ENCODE measurements at regions not wholly inside any gene's neighbourhood (a gene's known extent, or its start where the extent isn't known, plus 50 kb on each side); places are given as distances from the start of the nearest gene placed in this dataset.

DNA sequence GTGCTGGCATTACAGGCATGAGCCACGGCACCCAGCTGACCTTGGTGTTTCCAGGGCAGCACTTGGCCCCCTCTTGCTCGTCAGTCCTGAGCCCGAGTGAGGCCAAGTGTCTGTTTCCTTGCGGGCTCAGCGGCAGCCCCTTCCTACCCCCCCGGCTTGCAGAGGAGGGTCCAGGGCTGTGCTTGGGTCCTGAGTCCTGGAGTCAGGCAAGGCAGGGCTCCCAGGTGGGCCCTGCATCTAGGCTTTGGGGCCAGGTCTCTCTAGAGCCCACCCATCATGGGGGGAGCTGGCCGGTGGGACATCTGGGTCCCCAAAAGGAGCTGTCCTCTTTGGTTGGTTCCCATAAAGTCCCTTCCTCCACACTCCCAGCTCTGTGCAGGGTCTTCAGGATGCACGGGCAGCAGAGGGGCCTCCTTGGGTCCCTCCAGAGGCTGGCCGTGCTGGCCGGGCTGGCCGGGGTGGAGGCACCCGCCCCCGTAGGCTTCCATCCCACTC, 63.7 kb upstream of the HPCAL1 start:
- no peak for DNase-seq

DNA sequence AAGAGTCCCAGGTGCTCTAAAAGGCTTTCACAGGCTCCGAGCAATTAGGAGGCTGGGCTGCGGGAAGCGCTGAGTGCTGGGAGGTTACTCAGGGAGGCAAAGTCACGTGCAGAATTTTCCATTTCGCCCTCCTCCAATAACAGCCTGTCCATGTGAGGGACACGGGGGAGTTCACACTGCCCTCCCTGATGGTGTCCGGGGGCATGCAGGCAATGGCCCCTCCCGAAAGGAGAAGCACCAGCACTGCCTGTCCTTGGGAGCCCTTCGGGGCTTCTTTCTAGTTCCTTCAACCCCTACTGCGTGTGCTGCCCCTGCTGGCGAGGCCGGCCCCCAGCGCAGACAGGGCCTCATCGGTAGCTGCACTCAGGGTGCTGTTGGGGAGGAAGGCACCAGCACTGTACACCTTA, 63.1 kb upstream of the HPCAL1 start:
- DNase-seq = no peak

DNA sequence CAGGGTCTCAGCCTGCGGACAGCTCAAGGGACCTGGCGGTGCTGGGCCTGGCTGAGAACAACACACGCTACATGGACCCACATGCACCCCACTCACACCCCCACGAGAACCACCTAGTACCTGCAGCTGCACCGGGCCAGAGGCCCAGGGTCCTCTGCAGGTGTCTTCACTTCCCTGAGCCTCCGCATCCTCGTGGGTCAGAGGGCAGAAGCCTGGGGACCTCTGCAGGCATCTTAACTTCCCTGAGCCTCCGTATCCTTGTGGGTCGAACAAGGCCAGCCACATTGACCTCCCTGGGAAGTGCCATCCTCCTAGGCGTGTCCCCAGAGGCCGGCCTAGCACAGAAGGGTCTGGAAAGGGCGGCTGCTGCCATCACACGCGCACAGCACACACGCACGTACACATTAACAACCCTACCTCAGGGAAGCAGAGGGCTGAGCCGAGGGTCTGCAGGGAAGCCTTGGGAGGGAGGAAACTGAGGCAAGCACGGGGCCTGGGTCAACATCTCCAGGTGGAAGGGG, 62.5 kb upstream of the HPCAL1 start:
- no peak for DNase-seq

DNA sequence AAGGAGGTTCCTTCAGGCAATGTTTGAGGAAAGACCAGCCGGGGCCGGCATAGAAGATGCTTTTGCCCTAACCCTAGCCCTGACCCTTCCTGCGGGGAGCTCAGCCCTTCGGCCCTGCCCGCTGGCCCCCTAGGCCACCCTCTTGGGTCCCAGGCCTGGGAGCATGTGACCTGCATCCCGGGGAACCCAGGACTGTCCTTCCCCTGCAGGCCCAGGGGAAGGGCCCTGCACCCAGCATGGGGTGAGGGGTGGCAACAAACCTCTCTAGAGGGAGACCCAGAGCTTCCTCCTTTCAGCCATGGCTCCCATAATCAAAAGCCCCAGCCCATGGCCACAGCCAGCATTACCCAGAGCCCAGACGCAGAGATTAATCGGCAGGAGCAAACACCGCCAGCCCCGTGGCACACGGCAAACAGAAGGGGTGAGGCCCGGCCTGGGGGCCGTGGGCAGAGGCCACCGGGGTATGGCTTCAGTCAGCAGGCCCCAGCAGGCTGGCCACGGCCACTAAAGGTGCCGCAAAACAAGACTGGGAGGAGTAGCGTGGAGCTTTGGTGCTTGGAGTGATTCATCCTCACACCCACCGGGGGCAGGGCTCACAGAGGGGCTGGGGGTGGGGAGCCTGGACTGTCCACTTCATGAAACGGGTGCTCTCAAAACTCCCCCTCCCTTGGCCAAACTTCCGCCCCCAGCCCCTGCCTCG, 61.6 kb upstream of the HPCAL1 start:
- no peak for DNase-seq

DNA sequence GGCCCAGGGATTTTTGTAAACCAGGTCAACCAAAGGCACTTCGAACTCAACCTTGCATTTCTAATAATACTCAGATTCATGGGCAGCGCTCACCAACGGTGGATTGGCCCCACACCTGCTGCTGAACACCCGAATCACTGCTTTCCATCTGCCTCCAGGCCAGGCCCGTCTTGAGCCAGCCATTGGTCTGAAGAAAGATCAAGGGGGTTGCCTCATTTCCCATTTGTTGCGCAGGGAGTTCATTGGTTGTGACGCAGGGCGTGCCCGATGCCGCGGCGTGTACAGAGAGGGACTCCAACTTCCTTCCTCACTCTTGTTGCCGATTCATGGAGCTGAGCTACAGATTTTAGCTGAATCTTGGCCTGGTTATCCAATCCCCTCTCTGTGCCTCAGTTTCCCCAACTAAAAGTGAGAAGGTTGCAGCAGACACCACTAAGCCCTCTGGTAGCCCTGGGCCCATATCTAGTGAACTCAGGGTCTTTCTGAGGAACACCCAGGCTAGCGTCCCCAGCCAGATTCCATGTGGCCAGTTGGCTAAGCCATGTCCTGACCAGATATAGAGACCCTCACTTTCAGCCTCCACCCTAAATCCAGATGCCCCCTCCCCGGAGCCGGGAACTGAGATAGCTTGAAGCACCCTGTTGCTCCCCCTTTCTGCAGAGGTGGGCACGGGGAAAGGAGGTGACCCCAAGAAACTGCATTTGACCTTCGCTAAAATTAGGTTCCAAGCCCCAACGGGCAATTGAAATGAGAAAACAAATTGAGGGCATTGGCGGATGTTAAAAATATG, 60.9 kb upstream of the HPCAL1 start:
- no peak for DNase-seq

DNA sequence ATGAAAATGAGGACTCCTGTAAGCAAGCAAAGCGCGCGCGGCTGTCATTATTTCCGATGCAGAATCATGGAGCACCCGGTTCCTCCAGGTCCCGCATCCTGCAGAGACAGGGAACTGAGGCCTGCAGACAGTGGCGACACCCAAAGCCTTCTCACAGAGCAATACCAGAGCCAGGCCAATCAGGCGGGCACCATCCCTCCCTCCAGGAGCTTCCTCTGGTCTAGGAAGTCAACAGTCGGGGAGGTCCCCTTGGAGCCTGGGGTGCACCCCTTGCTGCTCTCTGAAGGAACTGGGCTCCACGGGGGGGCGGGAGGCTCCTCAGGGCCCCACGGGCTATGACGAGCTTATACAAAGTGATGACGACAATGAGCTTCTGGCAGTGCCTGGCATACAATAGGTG, 60.3 kb upstream of the HPCAL1 start:
- no peak for DNase-seq

DNA sequence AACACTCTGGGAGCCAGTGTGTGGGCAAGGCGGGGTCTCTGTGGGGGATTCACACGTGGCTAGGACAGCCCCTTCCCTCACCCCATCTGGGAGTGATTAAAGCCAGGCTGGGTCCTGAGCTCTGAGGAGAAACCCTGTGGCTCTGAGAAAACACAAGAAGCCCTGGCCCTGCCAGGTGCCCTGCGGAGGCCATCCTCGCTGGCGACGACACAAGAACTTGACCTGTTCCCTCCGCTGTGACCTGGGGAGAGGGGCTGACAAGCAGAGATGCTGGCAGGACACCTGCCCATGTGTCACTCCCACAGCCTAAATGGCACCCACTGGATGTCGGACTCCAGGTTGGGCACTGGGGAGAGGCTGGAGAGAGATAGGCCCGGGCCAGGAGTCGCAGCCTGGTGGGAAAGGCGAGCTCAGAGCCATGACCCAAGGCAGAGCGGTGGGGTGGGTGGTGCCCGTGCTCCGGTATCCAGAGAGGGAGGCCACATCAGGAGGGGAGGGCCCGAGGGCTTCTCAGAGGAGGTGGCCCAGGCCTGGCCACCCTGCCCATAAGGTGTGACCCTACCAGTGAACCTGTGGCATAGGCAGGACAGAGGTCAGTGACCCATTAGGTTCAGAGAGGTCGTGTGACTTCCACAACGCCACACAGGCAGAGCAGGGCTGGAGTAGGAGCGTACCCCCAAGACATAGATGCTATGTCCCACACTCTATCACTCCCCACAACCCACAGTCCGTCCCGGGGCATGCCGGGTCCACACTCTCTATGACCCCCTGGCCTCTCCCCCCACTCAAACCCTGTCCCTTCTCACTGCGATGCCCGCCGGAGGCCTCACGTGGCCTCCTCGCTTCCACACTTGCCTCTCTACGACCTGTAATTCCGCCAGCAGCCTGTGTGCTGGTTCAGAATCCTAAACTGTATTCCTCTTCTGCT, 59.4 kb upstream of the HPCAL1 start:
- DNase-seq = no peak

DNA sequence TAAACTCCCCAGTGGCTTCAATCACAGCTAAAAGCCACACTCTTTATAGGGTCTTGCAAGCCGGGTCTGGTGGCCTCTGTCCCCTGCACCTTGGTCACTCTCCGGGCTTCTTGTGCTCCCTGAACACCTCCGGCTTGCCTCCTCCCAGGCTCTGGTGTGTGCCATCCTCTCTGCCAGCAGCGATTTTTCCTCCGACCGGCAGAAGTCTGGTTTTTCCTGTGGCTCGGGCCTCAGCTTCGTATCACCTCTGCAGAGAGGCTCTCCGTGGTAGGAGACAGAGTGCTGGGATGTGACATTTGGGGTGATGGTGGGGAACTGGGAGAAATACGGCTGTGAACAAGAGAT, 58.8 kb upstream of the HPCAL1 start:
- DNase-seq = no peak

DNA sequence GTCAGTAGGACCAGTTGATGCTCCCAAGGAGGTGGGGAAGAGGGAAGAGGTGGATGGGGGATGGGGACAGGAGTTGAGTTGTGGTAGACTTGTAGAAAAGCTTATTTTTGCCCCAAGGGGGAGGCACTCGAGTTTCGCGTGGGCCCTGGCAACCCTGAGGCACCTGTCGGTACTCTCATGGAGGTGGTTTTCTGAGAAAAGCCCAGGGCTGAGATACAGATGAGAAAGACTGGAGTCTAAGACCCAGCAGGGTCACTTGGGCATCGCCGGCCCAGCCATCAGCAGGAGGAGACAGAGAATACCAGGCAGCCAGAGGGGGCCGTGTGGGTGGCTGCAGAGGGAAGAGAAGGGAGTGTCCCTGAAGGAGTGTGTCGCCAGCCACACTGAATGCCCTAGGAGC, 57.7 kb upstream of the HPCAL1 start:
- no peak for DNase-seq

DNA sequence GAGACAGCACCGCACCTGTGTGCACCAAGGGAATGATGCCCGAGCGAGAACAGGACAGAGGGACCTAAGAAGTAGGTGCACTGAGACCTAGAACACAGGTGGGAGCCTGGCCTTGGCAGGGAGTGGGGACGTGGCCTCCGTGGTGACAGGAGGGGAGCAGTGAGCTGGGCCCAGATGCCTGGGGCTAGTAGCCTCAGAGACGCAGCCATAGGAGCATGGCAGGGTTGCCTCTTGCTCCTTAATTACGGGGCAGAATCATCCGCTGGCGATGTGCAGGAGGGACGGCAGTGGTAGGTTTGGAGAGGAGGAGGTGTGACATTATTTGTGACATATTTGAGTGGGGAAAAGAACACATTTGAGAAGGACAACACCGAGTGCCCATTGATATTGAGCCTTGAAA, 57.0 kb upstream of the HPCAL1 start:
- DNase-seq = no peak

DNA sequence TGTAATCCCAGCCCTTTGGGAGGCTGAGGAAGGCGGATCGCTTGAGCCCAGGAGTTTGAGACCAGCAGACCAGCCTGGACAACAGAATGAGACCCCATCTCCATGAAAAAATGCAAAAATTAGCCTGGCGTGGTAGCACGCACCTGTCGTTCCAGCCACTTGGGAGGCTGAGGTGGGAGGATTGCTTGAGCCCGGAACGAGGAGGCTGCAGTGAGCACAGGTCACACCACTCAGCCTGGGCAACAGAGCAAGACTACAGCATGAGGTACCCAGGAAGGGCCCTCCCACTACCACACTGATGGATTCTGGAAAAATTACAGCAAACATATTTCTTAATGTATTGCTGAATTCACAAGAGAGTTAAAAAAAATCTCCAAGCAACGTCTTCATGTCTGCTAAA, 56.3 kb upstream of the HPCAL1 start:
- DNase-seq = no peak

DNA sequence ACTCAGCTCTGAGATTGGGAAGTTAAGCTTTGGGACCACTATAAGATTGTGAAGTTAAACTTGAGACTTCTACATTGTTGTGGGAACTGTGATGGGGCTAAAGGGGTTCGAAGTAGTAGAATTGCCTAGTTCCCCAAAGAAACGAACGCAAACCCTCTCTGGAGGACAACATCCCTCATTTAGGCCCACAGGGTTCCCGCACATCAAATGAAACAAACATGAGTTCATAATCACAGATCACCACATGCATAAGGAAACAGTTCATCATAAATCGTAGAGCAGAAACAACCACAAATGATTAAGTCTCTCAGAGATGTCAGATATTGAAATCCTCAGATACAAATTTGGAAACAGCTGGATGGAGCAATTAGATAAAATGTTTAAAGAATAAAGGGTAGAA, 55.9 kb upstream of the HPCAL1 start:
- DNase-seq = no peak

DNA sequence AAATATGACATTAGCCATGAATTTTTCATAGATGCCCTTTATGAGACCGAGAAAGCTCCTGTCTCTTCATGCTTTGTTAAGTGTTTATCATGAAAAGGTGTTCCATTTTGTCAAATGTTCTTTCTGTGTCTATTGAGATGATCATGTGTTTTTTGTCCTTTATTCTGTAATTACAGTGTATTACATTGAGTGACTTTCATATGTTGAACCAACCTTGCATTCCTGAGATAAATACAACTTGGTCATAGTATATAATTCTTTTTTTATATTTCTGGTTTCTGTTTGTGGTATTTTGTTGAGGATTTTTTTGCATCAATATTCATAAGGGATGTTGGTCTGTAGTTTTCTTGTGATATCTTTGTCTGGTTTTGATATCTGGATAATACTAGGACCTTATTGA, 52.9 kb upstream of the HPCAL1 start:
- DNase-seq = no peak

DNA sequence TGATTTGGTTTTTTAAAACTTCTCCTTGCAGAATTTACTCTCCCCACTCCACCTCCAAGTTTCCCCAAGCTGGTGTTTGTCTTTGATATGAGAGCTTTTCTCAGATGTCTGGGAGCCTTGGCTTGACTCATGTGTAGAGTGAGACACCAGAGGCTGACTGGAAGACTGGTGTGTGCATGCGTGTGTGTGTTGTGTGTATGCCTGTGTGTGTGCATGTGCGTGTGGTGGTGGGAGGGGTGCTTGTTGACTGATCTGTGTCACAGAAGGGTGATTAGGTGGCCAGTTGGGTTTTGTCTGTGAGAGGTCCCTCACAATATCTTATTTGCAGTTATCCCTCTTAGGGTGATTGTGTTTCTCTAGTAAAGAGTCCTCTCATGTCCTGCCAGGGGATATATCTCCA, 50.5 kb upstream of the HPCAL1 start:
- no peak for DNase-seq

DNA sequence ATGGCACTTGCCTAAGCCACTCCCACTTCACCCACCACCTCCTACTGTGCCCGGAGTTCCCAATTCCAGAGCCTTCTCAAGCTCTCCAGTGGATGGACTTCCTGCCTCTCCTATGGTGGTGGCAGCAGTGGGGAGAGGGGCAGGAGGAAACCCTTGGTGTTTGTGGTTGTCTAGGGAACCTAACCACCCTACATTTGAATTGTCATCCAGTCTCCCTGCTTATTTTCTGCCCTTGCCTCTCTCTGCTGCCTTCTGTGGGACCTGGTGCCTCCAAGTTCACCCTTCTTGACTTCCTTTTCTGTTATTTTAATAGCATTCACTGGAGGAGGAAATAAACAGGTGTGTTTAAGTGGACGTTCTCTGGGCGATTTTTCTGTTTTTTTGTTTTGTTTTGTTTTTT, 50.0 kb upstream of the HPCAL1 start:
- DNase-seq = no peak
